CD1c-positive myeloid dendritic cell (primary cell): ENCODE measurements at regions not wholly inside any gene's neighbourhood (a gene's known extent, or its start where the extent isn't known, plus 50 kb on each side); places are given as distances from the start of the nearest gene placed in this dataset.

Source experiments
- DNase-seq: peaks from one replicate; pipeline ENCODE4 v3.0.0-alpha.2; 2016; ENCODE audit errors: extremely low spot score

DNA sequence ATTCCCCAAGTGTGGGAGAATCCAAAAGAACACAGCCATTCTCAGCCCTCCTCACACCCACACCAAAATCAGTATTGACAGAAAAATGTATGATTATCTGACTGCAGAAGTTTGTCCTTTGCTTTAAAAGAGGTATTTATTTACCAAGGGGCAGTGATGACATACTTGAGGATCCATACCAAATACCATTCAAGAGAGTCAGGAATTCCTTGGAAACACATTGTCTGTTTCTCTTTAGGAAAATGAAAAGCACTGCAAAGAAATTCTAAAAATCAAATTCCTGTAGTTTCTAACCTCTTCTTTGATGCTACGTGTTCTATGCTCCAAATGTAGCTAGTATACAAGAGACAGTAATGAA, 509.6 kb upstream of the CXADR start:
- DNase-seq: no peak

DNA sequence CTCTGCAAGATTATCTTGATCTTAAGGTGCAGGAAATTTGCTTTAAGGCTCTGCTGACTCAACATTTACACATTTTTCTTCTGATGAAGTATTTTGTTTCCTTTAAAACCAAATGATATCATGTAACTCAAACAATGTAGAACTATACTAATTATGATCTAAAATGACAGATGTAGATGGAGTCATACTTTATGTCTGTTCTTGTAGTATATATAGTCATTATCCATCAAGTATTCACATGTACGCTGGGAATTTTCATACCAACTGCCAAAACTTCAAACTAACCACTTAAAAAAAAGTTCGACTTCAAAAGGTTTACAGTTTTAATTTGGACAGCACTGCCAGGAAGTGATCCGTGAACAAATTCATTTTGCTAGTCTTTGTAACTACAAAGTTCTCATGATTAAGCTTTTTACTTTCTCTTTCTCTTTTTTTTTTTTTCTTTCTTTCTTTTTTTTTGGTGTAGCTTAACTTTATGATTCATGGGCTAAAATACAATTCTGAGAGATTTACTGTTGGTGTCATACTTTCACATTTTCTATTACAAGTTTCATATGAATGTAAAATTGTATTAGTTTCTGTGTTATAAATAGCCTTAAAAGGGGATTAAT, 509.0 kb upstream of the CXADR start:
- DNase-seq: no peak

DNA sequence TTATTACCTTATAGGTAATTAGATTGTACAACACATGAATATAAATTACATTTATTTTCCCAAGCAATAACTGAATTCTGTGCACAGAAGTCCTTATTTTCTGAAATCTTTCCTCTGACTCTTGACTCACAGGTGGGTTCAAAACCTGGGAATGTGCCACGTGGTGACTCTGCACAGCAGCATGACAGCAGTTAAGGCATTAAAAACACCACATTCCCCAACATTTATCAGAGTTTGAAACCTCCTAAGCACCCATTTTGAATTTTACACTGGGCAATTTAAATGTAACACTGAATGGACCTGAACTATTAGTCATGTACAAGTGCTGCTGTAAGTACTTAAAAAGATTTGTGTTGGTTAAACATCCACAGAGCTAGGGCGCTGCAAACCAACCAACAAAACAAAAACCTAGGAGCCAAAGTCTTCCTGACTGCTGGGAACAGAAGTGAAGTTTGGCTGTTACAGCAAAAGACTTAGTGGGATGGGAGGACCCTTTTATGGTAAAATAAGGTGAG, 480.6 kb upstream of the CXADR start:
- DNase-seq: no peak

DNA sequence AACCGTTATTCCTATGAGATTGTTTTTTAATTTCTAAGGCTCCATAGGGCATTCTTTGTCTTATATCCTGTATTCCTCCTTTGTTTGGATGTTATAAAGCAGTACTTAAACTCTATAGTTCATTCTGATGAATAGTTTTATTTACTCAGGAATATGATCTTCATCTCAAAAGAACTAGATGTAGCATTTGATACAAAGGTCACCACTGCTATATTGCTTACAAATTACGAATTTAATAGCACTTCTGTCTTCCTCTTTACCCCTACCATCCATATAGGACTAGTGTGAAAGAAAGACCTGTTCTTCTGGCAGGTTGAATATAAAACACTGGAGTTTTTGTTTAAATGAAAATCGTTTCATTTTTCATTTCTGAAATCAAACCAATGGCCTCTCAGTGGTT, 468.1 kb upstream of the CXADR start:
- DNase-seq: no peak

DNA sequence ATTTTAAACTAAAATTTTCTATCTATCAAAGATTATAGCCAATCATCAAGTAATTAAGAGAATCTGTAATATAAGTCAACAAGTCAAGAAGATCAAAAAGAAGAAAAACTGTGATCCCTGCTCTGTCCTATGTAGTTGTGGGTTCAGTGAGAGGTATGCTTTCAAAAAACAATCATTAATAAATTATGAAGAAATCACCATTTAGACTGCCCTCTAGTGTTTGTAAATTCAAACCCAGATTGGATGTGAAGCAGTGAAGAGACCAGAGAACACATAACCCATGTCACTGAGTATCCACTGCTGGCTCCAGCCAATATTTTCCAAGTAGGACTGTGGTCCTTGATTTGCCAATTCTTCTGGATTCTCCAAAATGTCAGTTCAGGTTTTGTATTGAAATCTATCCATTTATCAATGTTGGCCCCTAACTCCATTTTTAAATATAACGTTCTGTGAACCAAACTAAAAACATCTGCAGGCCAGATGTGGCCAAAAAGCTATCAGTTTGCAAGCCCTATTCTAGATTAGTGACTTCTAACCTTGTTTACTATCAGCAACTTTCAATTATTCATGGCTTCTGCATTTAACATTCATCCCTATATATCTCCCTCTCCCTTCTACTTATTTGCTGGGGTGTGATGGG, 467.5 kb upstream of the CXADR start:
- DNase-seq: no peak

DNA sequence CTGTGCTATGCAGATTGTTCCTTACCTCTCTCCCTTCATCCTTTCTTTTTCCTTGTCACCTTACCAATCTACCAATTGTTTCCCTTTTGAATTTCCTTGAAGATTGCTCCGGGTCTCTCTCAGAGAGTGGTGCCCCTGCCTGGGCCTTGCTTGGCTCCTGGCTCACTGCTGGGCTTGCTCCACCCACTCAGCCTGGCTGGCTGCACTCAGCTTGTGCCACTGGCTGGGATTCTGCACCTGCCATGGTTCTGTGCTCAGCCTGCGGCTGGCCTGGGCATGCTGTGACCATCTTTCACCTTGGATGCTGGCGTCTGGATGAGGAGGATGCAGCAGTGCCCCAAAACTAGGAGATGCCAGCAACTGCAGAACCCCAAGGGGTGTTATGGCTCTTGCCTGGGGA, 463.9 kb upstream of the CXADR start:
- no peak for DNase-seq

DNA sequence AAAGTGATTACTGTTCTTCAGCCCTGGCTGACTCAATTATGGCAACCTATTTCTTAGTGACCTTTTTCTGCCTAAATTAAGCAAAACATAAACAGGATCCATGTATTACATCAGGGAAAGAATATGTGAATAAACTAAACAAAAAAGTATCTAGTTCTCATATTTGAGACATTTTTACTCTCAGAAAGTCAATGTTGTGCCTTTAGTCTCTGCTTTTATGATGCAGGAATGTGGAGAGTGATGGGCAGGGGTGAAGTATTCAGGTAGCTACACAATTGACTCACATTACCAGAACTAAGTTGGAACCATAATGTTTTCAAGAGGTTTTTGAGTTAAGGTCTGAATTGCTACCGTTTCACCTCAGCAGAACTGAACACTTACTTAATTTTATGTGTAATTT, 462.7 kb upstream of the CXADR start:
- no peak for DNase-seq

DNA sequence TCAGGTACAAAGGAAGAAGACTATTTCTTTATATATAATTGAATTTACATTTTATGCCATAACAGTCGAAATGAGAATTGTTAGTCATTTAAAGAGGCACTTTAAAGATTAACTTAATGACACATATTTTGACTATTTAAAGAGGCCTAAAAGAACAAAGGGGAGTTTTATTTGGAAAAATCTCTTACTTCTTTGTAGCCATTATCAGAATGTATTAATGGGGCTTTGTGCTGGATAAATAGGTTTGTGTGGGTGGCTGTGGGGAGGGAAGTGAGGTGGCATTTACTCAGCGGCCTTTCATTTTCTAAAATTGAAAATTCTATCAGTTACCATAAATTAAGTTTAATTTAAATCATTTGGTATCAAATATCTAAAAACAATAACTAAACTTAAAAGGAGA, 462.2 kb upstream of the CXADR start:
- no peak for DNase-seq

DNA sequence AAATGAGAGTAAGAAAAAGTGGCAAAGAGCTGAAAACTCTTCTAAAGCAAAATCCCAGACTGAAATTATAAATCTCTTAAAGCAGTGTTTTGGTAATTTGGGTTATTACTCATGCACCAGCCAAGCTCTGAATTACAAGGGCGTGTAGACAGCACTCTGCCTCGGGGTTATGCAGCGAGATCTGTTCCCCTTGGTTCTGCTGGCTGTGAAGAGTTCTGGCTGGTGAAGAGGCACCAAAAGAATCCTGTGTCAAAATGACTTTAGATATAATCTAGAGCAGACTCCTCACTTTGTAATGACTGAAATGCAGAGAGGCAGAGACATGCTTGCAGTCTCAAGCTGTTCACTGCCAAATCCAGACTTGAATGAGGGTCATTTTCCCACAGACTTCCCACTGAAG, 461.8 kb upstream of the CXADR start:
- DNase-seq: no peak

DNA sequence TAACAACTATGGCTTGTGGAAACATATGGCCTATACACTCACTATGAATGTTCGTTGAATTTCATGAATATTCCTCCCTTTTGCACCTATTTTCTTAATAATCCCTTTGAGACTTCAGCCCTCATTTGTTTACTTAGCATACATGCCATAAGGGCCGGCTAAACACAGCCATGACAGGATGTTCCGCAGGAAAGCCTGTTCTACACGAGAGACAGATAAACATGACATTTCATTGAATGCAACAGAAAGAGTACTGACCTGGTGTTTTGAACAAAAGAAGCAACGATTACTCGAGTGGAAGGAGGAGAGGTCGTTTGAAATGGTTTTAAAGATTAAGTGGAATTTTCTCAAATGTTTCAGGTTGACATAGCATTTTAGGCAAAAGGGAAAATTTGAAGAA, 459.5 kb upstream of the CXADR start:
- no peak for DNase-seq

DNA sequence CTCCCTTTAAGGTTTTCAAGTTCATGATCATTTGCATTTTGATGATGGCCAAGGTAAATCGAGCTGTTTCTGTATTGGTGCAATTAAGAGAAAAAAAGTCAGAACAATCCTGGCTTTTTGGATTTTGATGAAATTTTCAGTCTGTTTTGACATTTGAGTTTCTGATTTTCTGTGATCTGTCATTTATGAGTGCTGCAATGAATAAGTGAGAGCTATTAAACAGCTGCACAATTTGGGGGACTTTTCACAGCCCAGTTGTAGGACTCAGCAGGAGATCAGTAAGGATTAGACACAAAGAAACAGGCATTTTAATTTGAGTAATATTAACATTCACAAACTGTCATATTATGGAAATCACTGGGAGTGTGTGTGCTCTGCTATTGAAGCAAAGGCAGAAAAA, 452.9 kb upstream of the CXADR start:
- no peak for DNase-seq

DNA sequence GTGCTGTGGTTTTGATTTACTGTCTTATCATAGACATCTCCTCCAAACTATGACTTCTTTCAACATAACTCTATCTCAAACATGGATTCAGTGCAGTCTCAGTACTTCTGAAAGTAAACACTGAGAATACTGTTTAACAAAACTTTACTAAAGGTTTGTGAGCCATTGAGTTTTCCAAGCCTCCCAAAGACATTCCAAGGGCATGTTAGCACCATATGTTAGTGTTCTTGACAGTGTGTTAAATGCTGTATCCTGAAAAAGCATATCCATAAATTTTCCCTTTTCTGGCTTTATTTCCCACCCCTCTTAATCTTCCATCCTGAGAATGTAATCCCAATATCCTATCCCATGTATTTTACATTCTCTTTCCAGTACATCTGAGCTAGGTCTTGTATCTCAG, 446.8 kb upstream of the CXADR start:
- no peak for DNase-seq

DNA sequence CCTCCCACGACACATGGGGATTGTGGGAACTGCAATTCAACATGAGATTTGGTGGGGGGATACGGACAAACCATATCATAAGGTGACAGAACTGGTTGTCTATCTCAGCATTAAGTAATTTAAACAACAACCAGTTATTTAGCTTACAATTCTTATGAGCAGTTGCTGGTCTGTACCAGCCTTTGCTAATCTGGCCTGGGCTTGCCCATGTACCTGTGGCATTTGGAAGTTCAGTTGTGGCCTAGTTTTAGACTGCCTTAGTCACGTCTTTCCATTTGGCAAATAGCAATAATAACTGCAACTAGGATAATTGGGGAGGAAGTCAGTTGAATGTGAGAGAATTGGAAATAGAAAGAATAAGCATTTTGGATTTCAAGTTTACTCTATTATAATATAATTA, 441.8 kb upstream of the CXADR start:
- no peak for DNase-seq

DNA sequence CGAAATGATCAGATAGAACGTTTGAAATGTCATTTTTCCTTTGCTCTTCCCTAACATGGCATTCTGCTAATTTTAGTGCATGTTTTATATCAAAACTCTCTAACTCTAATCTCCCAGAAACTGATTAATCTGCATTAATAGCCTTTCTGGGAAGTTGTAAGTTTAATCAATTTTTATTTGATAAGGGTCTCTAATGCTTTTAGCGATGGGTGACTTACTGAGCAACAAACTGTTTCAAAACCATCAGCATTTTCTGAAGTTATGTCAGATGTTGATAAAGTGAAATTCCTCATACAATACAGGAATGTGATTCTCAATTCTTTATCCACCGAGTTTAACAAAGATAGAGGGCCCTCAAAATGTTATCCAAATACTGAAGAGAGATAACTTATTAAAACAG, 431.6 kb upstream of the CXADR start:
- DNase-seq: no peak

DNA sequence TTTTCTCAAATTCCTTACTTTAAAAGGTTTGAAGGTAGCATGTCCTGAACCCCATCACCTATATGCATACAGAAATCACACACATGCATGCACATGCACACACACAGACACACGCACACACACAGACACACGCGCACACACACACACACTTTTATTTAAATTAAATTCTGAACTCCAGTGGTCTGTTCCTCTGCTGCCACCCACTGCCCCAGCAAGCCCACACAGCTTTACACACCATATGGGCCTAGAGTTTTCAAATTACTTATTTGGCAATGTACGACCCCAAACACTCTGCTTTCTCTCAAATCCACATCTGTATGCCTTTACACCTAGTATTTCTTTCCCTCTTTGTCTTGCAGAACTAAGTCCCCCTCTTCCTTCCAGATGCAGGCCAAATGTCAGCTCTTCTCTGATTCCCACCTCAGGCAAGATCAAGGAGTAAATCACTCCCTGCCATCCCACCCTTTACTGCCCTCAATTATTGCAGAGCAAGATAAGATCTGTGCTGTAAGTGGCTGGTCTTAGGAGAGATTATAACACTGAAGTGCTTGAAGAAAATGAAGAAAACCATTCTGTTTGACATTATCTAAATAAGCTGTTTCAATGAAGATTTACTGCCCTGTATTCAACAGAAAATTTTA, 429.9 kb upstream of the CXADR start:
- no peak for DNase-seq

DNA sequence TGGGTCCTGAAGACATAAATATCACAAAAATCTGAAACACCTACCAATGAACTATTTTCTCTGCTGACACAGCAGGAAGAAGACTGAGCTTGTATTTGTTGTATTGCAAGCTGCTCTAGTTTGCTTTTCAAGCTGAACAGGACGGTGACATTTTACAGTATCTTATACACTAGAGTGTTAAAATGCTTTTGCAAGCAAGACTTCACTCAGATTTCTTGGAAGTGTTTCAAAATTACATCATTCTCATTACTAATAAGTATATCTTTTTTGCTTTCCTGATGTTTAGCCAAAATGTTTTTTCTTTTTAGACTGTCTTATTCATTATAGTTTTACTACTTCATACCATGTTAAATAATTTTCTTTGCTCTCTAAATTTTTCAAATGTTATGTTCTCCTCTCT, 427.1 kb upstream of the CXADR start:
- DNase-seq: no peak

DNA sequence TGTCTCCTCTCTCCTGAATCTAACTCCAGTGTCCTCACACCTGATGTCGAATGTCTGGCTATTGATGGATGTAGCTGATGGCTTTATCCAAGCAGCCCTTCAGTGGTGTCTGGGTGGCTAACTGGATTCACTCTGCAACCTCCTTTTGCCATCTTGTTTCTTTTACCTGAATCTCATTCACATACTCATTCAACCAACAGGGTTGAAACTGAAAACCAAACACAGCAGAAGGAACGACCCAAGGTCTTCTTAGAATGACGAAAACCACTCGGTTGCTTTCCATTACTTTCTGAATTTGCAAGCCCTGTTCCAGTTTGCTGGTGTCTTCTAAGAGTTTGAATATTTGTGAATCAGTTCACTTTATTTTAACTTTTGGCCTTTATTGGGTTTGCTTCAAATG, 424.3 kb upstream of the CXADR start:
- DNase-seq: no peak

DNA sequence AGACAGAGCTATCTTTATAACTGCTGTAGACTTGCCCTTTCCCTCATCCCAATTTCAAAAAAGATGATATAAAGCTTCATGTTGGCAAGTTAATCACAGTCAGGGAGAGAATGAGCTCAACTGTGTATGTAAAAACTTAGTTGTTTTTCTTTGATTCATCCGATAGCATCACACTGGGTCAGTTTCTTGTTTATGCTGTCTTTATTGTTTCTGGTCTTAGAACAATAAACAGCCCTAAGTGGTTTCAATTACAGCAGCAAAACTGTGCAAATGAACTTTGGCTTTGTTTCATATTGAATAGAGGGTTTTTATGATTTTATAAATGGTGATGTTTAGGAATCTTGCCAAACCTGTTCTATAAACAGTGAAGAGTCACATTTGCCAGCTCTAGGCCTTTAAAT, 423.8 kb upstream of the CXADR start:
- DNase-seq: no peak

DNA sequence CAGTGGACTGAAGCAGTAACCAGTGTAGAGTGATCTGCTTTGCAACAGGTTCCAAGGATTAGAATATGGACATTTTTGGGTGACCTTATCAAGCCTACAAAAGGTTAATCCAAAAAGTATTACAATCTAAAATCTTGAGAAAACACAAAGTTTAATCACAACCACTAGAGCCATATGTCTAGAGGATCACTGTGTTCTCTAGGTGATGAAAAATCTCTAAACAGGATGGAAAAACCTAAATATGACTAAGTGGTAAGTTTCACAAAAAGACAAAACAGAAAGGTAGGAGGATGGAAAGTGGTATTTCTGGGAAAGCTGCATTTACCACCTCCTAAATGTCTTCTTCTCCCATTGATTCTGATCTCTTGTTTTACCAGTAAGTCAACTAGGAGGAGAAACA, 411.1 kb upstream of the CXADR start:
- DNase-seq: no peak

DNA sequence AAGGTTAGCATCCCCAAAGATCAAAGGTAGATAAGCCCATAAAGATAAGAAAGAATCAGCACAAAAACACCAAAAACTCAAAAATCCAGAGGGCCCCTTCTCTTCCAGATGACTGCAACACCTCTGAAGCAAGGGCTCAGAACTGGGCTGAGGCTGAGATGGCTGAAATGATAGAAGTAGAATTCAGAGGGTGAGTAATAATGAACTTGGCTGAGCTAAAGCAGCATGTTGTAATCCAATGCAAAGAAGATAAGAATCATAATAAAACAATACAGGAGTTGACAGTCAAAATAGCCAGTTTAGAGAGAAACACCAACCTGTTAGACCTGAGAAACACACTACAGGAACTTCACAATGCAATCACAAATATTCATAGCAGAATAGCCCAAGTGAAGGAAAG, 406.9 kb upstream of the CXADR start:
- no peak for DNase-seq

DNA sequence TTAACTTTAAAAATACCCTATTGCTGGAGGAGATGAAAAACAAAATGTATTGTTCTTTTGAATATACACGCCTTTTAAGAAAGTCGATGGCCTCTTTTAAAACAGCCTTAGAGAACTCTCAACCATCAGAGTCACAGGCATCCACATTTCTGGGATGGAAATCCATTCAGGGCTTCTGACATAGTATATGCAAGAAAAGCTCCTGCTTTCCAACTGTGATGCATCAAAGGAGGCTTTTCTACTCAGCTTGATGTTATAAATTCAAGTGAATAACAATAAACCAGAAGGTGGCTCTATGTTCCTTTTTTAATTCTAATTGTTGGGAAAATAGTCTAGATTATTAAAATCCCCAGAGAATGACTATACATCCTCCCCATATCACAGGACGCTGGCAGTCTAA, 398.8 kb upstream of the CXADR start:
- no peak for DNase-seq

DNA sequence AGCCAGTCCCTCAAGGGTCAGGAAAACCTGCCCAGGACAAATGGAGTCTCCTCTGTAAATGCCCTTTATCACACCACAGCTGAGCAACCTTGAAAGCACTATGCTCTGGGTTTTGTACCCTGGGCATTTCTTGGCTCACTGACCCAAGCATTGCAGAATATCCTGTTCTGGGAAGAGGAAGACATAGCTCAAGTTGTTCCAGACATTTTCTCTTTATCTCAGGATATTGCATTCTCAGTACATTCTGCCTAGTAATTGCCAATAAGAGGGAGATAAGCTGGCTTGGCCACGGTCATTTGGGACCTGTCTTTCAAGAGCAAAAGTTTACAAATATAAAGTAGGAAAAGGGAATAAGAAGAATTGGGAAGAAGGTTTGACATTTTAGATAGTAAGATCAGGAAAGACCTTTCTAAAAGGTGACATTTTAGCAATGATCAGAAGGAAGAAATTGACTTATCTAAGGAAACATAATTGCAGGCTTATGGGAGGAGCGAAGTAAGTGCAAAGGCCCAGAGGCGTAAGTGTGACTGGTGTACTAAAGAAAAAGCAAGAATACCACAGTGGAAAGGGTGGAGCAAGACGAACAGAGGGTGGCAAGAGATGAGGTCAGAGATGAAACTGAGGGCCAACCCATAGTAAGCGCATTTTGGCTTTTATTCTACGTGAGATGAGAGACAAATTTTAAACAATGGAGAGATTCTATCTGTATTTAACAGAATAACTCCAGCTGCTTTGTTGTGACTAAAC, 394.0 kb upstream of the CXADR start:
- no peak for DNase-seq
